ENCODE measurements at regions not wholly inside any gene's neighbourhood (a gene's known extent, or its start where the extent isn't known, plus 50 kb on each side); places are given as distances from the start of the nearest gene placed in this dataset.

- DNase-seq (ENCODE audit: extremely low read depth, low read depth) = no peak
- TF ChIP-seq CTCF (IDR thresholded peaks at IDR 0.05; ENCODE audit: low read depth, low read length) = no peak
These were observed 203.3 kb downstream of the COG6 start for GRCh38 chr13:39858794-39859193.

- DNase-seq (ENCODE audit: extremely low read depth, low read depth) = no peak
- no peak for TF ChIP-seq CTCF (IDR thresholded peaks at IDR 0.05; ENCODE audit: low read depth, low read length)
These were observed 204.4 kb downstream of the COG6 start for GRCh38 chr13:39859898-39860297.

- TF ChIP-seq CTCF (IDR thresholded peaks at IDR 0.05; ENCODE audit: low read depth, low read length) = no peak
- no peak for DNase-seq (ENCODE audit: extremely low read depth, low read depth)
These were observed 207.4 kb downstream of the COG6 start for GRCh38 chr13:39862900-39863299.

GRCh38 chr13:39864221-39864620, 208.8 kb downstream of the COG6 start:
- no peak for TF ChIP-seq CTCF (IDR thresholded peaks at IDR 0.05; ENCODE audit: low read depth, low read length)
- no peak for DNase-seq (ENCODE audit: extremely low read depth, low read depth)

GRCh38 chr13:39866722-39867121, 211.3 kb downstream of the COG6 start:
- no peak for DNase-seq (ENCODE audit: extremely low read depth, low read depth)
- no peak for TF ChIP-seq CTCF (IDR thresholded peaks at IDR 0.05; ENCODE audit: low read depth, low read length)

- no peak for DNase-seq (ENCODE audit: extremely low read depth, low read depth)
- TF ChIP-seq CTCF (IDR thresholded peaks at IDR 0.05; ENCODE audit: low read depth, low read length) = no peak
These were observed 212.3 kb downstream of the COG6 start for GRCh38 chr13:39867807-39868206.

GRCh38 chr13:39870197-39870747, 214.8 kb downstream of the COG6 start:
- TF ChIP-seq CTCF (IDR thresholded peaks at IDR 0.05; ENCODE audit: low read depth, low read length) = no peak
- no peak for DNase-seq (ENCODE audit: extremely low read depth, low read depth)
